ENCODE measurements at regions not wholly inside any gene's neighbourhood (a gene's known extent, or its start where the extent isn't known, plus 50 kb on each side); places are given as distances from the start of the nearest gene placed in this dataset.

- TF ChIP-seq CTCF (conservative IDR thresholded peaks at IDR 0.05; ENCODE audit: low read depth, low read length) (no peak), EZH2 (IDR thresholded peaks at IDR 0.05; ENCODE audit: low read length, unreplicated experiment) (no peak)
Measured at GRCh38 chr1:239840790-239841189, 250.9 kb upstream of the FMN2 start.

Data from PC-3 (cell line).